ENCODE measurements at regions not wholly inside any gene's neighbourhood (a gene's known extent, or its start where the extent isn't known, plus 50 kb on each side); places are given as distances from the start of the nearest gene placed in this dataset.

DNA sequence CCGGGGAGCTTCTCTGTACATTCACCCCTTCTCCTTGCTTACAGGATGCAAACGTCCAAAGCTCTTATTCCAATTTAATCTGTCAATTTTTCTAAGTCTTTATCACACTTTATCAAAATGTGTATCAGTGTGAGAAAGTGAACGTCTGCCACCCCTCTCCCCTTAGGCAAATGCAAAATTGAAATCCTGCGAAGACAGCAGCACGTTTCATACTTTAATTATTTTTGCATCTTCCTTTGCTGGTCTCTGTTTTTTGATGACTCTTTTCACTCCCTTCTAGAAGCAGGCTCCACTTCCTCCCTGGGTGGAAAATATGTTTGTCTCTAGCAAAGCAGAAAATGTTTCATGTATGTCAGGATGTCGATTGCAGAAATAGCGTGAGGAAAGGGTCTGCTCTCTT is 576.5 kb upstream of the BRINP1 start:
- Histone ChIP-seq H3K4me1 (ENCODE audit: control insufficient read depth, insufficient read depth, low read length) (no peaks in the 10 kb centered on the region), H3K36me3 (ENCODE audit: control insufficient read depth in 2 of 2, insufficient read depth in 1 of 2, low read length in 2 of 2) (no peaks in the 10 kb centered on the region), H3K9me3 (ENCODE audit: control insufficient read depth, insufficient read depth, low read depth, low read length) (no peaks in the 10 kb centered on the region), H3K4me3 (ENCODE audit: low read depth, low read length) (no peak overlapping the region), H3K27ac (ENCODE audit: extremely low read depth, low read depth, low read length) (no peak overlapping the region)
- TF ChIP-seq ZBTB26 (tag by site-specific recombination; optimal IDR thresholded peaks at IDR 0.05), result no peak
- no peak for TF ChIP-seq ZNF521 (tag by site-specific recombination; IDR thresholded peaks at IDR 0.05)
- no peak for TF ChIP-seq ZNF169 (tag by site-specific recombination; IDR thresholded peaks at IDR 0.05)
- TF ChIP-seq ZNF530 (tag by site-specific recombination; IDR thresholded peaks at IDR 0.05; ENCODE audit: low read depth), result no peak
- no peak for TF ChIP-seq ZNF670 (tag by site-specific recombination; IDR thresholded peaks at IDR 0.05; ENCODE audit: low read depth)
- ChIA-PET CTCF (interaction anchor here (1.0 to 1.6 kb wide), 2 partner anchors 17 to 24 kb away, joined by 4 read pairs; no protein-coding TSS in a partner anchor), POLR2A (no interaction called here)

GRCh38 chr9:119941091-119941490 is 571.9 kb upstream of the BRINP1 start:
- H3K9me3 ChIP-seq (ENCODE audit: control insufficient read depth, insufficient read depth, low read depth, low read length), result no peaks in the 10 kb centered on the region
- CTCF ChIA-PET, result no interaction called here
- no peaks in the 10 kb centered on the region for H3K36me3 ChIP-seq (ENCODE audit: control insufficient read depth in 2 of 2, insufficient read depth in 1 of 2, low read length in 2 of 2)
- no peak overlapping the region for H3K4me3 ChIP-seq (ENCODE audit: low read depth, low read length)
- POLR2A ChIA-PET, result no interaction called here
- no peak overlapping the region for H3K27ac ChIP-seq (ENCODE audit: extremely low read depth, low read depth, low read length)
- no peaks in the 10 kb centered on the region for H3K4me1 ChIP-seq (ENCODE audit: control insufficient read depth, insufficient read depth, low read length)
- TF ChIP-seq, protein P1, sequence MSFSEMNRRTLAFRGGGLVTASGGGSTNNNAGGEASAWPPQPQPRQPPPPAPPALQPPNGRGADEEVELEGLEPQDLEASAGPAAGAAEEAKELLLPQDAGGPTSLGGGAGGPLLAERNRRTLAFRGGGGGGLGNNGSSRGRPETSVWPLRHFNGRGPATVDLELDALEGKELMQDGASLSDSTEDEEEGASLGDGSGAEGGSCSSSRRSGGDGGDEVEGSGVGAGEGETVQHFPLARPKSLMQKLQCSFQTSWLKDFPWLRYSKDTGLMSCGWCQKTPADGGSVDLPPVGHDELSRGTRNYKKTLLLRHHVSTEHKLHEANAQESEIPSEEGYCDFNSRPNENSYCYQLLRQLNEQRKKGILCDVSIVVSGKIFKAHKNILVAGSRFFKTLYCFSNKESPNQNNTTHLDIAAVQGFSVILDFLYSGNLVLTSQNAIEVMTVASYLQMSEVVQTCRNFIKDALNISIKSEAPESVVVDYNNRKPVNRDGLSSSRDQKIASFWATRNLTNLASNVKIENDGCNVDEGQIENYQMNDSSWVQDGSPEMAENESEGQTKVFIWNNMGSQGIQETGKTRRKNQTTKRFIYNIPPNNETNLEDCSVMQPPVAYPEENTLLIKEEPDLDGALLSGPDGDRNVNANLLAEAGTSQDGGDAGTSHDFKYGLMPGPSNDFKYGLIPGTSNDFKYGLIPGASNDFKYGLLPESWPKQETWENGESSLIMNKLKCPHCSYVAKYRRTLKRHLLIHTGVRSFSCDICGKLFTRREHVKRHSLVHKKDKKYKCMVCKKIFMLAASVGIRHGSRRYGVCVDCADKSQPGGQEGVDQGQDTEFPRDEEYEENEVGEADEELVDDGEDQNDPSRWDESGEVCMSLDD (tag by site-specific recombination; IDR thresholded peaks at IDR 0.05), result no peak
- TF ChIP-seq BCL11A (tag by site-specific recombination; IDR thresholded peaks at IDR 0.05; ENCODE audit: low read depth) (no peak), ZFHX2 (tag by site-specific recombination; conservative IDR thresholded peaks at IDR 0.05) (no peak), ZNF830 (tag by site-specific recombination; IDR thresholded peaks at IDR 0.05; ENCODE audit: low read depth) (no peak), ZNF121 (tag by site-specific recombination; IDR thresholded peaks at IDR 0.05) (no peak), ZNF571 (tag by site-specific recombination; IDR thresholded peaks at IDR 0.05) (no peak), ZNF302 (tag by site-specific recombination; IDR thresholded peaks at IDR 0.05; ENCODE audit: low read depth) (no peak), MEIS1 (CRISPR knock-in tag; IDR thresholded peaks at IDR 0.05; ENCODE audit: borderline replicate concordance) (no peak), ZNF791 (tag by site-specific recombination; IDR thresholded peaks at IDR 0.05) (no peak), ZNF138 (tag by site-specific recombination; IDR thresholded peaks at IDR 0.05; ENCODE audit: borderline replicate concordance) (no peak), ZFP3 (tag by site-specific recombination; IDR thresholded peaks at IDR 0.05; ENCODE audit: low read depth) (no peak), ZNF26 (tag by site-specific recombination; IDR thresholded peaks at IDR 0.05) (no peak), ZNF311 (tag by site-specific recombination; IDR thresholded peaks at IDR 0.05; ENCODE audit: borderline replicate concordance) (no peak)
- TF ChIP-seq, protein P2, sequence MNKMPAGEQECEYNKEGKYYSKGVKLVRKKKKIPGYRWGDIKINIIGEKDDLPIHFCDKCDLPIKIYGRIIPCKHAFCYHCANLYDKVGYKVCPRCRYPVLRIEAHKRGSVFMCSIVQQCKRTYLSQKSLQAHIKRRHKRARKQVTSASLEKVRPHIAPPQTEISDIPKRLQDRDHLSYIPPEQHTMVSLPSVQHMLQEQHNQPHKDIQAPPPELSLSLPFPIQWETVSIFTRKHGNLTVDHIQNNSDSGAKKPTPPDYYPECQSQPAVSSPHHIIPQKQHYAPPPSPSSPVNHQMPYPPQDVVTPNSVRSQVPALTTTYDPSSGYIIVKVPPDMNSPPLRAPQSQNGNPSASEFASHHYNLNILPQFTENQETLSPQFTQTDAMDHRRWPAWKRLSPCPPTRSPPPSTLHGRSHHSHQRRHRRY (tag by site-specific recombination; IDR thresholded peaks at IDR 0.05), result no peak
- TF ChIP-seq, protein P3, sequence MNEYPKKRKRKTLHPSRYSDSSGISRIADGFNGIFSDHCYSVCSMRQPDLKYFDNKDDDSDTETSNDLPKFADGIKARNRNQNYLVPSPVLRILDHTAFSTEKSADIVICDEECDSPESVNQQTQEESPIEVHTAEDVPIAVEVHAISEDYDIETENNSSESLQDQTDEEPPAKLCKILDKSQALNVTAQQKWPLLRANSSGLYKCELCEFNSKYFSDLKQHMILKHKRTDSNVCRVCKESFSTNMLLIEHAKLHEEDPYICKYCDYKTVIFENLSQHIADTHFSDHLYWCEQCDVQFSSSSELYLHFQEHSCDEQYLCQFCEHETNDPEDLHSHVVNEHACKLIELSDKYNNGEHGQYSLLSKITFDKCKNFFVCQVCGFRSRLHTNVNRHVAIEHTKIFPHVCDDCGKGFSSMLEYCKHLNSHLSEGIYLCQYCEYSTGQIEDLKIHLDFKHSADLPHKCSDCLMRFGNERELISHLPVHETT (tag by site-specific recombination; IDR thresholded peaks at IDR 0.05), result no peak
- TF ChIP-seq, protein P4, sequence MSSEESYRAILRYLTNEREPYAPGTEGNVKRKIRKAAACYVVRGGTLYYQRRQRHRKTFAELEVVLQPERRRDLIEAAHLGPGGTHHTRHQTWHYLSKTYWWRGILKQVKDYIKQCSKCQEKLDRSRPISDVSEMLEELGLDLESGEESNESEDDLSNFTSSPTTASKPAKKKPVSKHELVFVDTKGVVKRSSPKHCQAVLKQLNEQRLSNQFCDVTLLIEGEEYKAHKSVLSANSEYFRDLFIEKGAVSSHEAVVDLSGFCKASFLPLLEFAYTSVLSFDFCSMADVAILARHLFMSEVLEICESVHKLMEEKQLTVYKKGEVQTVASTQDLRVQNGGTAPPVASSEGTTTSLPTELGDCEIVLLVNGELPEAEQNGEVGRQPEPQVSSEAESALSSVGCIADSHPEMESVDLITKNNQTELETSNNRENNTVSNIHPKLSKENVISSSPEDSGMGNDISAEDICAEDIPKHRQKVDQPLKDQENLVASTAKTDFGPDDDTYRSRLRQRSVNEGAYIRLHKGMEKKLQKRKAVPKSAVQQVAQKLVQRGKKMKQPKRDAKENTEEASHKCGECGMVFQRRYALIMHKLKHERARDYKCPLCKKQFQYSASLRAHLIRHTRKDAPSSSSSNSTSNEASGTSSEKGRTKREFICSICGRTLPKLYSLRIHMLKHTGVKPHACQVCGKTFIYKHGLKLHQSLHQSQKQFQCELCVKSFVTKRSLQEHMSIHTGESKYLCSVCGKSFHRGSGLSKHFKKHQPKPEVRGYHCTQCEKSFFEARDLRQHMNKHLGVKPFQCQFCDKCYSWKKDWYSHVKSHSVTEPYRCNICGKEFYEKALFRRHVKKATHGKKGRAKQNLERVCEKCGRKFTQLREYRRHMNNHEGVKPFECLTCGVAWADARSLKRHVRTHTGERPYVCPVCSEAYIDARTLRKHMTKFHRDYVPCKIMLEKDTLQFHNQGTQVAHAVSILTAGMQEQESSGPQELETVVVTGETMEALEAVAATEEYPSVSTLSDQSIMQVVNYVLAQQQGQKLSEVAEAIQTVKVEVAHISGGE (tag by site-specific recombination; conservative IDR thresholded peaks at IDR 0.05; ENCODE audit: low read depth), result no peak
- TF ChIP-seq, protein P5, sequence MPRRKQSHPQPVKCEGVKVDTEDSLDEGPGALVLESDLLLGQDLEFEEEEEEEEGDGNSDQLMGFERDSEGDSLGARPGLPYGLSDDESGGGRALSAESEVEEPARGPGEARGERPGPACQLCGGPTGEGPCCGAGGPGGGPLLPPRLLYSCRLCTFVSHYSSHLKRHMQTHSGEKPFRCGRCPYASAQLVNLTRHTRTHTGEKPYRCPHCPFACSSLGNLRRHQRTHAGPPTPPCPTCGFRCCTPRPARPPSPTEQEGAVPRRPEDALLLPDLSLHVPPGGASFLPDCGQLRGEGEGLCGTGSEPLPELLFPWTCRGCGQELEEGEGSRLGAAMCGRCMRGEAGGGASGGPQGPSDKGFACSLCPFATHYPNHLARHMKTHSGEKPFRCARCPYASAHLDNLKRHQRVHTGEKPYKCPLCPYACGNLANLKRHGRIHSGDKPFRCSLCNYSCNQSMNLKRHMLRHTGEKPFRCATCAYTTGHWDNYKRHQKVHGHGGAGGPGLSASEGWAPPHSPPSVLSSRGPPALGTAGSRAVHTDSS (tag by site-specific recombination; IDR thresholded peaks at IDR 0.05), result no peak

Data from HEK293 (cell line).